RWPE1 (cell line): ENCODE measurements at regions not wholly inside any gene's neighbourhood (a gene's known extent, or its start where the extent isn't known, plus 50 kb on each side); places are given as distances from the start of the nearest gene placed in this dataset.

Experiments
- CTCF ChIA-PET: fragments of 350-600 bp; sonication (Branson Sonifier 250); formaldehyde crosslinking; extraction: SDS; loops from one replicate; lab custom pipeline; 2021; lab: Yijun Ruan, JAX
- POLR2A ChIA-PET: fragments of 400-600 bp; formaldehyde crosslinking; extraction: SDS; loops from one replicate; lab custom pipeline; 2020; ENCODE audit warnings: antibody characterized with exemption; ENCODE audit not compliant: low non-redundant PET; lab: Yijun Ruan, JAX
- DNase-seq: peaks from one replicate; pipeline ENCODE4 v3.0.0; 2012; ENCODE audit warnings: low spot score
- H3K27ac ChIP-seq: fragments of 450-650 bp; 2 replicates; pipeline ENCODE4 v1.5.1; 2017
- CTCF ChIP-seq: fragments of 450-650 bp; conservative IDR thresholded peaks from 2 replicates; pipeline ENCODE4 v1.5.1; 2017; ENCODE audit warnings: low read depth, mild to moderate bottlenecking

GRCh38 chr9:2343756-2344155 is 277.8 kb upstream of the VLDLR start:
- DNase-seq = no peak
- TF ChIP-seq CTCF = no peak
- no peak overlapping the region for H3K27ac ChIP-seq
- ChIA-PET CTCF (no interaction called here), POLR2A (no interaction called here)

GRCh38 chr9:2344436-2344835 is 277.2 kb upstream of the VLDLR start:
- ChIA-PET POLR2A (no interaction called here), CTCF (no interaction called here)
- no peak for DNase-seq
- TF ChIP-seq CTCF = no peak
- no peak overlapping the region for H3K27ac ChIP-seq

GRCh38 chr9:2345013-2345412 is 276.6 kb upstream of the VLDLR start:
- POLR2A ChIA-PET = no interaction called here
- DNase-seq = no peak
- H3K27ac ChIP-seq = no peak overlapping the region
- CTCF ChIA-PET = no interaction called here
- no peak for TF ChIP-seq CTCF

GRCh38 chr9:2346277-2346913 is 275.2 kb upstream of the VLDLR start:
- CTCF ChIA-PET = no interaction called here
- no peak overlapping the region for H3K27ac ChIP-seq
- POLR2A ChIA-PET = no interaction called here
- DNase-seq = no peak
- TF ChIP-seq CTCF = no peak

GRCh38 chr9:2351324-2351723 is 270.3 kb upstream of the VLDLR start:
- ChIA-PET CTCF (no interaction called here), POLR2A (no interaction called here)
- DNase-seq = no peak
- TF ChIP-seq CTCF = no peak
- H3K27ac ChIP-seq = no peak overlapping the region

- ChIA-PET CTCF (interaction anchor here (0.6 kb wide), 1 partner anchor 29 kb away, joined by 4 read pairs; no protein-coding TSS in a partner anchor), POLR2A (no interaction called here)
- no peak for TF ChIP-seq CTCF
- DNase-seq = no peak
- no peak overlapping the region for H3K27ac ChIP-seq
Measured at GRCh38 chr9:2354216-2354615, 267.4 kb upstream of the VLDLR start.
